GM21447 (cell line): ENCODE measurements at regions not wholly inside any gene's neighbourhood (a gene's known extent, or its start where the extent isn't known, plus 50 kb on each side); places are given as distances from the start of the nearest gene placed in this dataset.
"Not testable (repeated sequence)": the region's sequence is repeated elsewhere in the genome, so short reads cannot be mapped to it uniquely, and the experiment has no call there.

Experiments
- ATAC-seq: cut with Tn5 transposase; IDR thresholded peaks from one replicate; pipeline ENCODE4 v1.9.1; 2021; ENCODE audit not compliant: unreplicated experiment

- ATAC-seq = peak; percentile 89
Measured at GRCh38 chr6:134822920-134823709, 126.8 kb downstream of the ALDH8A1 start.

- ATAC-seq = no peak
Measured at GRCh38 chr6:134821928-134822864, 127.7 kb downstream of the ALDH8A1 start.

GRCh38 chr6:134821397-134821796 is 128.5 kb downstream of the ALDH8A1 start:
- no peak for ATAC-seq

- ATAC-seq = no peak
Measured at GRCh38 chr6:134819863-134820800, 129.8 kb downstream of the ALDH8A1 start.

- no peak for ATAC-seq
Measured at GRCh38 chr6:134819236-134819635, 130.7 kb downstream of the ALDH8A1 start.

GRCh38 chr6:134817448-134817847 is 132.5 kb downstream of the ALDH8A1 start:
- ATAC-seq = no peak

- ATAC-seq = no peak
Measured at GRCh38 chr6:134816780-134817179, 133.1 kb downstream of the ALDH8A1 start.

GRCh38 chr6:134816300-134816699 is 133.6 kb downstream of the ALDH8A1 start:
- ATAC-seq = no peak

- no peak for ATAC-seq
Measured at GRCh38 chr6:134814076-134814695, 135.7 kb downstream of the ALDH8A1 start.

GRCh38 chr6:134813146-134813545 is 136.8 kb downstream of the ALDH8A1 start:
- no peak for ATAC-seq

GRCh38 chr6:134810402-134810801 is 139.5 kb downstream of the ALDH8A1 start:
- no peak for ATAC-seq

GRCh38 chr6:134809130-134809529 is 140.8 kb downstream of the ALDH8A1 start:
- ATAC-seq = no peak

- no peak for ATAC-seq
Measured at GRCh38 chr6:134806180-134806798, 143.6 kb downstream of the ALDH8A1 start.

GRCh38 chr6:134805168-134805567 is 144.7 kb downstream of the ALDH8A1 start:
- ATAC-seq = no peak

GRCh38 chr6:134804311-134804710 is 145.6 kb downstream of the ALDH8A1 start:
- not testable (repeated sequence) for ATAC-seq

- no peak for ATAC-seq
Measured at GRCh38 chr6:134802426-134803058, 147.4 kb downstream of the ALDH8A1 start.

GRCh38 chr6:134797400-134798113 is 152.3 kb downstream of the ALDH8A1 start:
- ATAC-seq = no peak

GRCh38 chr6:134795691-134796090 is 154.2 kb downstream of the ALDH8A1 start:
- no peak for ATAC-seq

- no peak for ATAC-seq
Measured at GRCh38 chr6:134795001-134795400, 154.9 kb downstream of the ALDH8A1 start.
